ENCODE measurements at regions not wholly inside any gene's neighbourhood (a gene's known extent, or its start where the extent isn't known, plus 50 kb on each side); places are given as distances from the start of the nearest gene placed in this dataset.

DNA sequence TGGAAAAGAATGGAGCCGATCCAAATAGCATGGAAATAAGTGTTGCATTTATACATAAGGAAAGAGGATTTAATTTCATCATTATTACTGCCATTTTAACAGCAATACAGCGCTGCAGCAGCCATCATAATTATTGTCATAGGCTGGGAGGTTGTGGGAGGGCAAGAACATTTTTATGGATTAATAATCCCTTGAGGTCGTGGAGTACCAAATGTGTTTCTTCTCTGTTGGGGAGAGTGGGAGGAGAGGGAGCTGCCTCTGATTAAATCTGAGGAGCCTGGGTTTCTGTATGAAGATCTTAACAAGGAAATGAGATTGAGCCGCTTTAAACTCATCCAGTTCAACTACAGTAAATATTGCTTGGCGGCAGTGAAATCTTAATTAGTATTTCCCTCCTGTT is 805.9 kb downstream of the PCDH17 start:
- no peaks in the 10 kb centered on the region for H3K79me2 ChIP-seq (replicated peaks; ENCODE audit: insufficient read depth, low read length)
- TF ChIP-seq SMC3 (conservative IDR thresholded peaks at IDR 0.05; ENCODE audit: poor library complexity) (no peak), MXI1 (conservative IDR thresholded peaks at IDR 0.05; ENCODE audit: poor library complexity, severe bottlenecking) (no peak), POLR2AphosphoS5 (IDR thresholded peaks at IDR 0.05) (no peak), RAD21 (conservative IDR thresholded peaks at IDR 0.05) (no peak), EP300 (conservative IDR thresholded peaks at IDR 0.05; ENCODE audit: poor library complexity, severe bottlenecking) (no peak), TAF1 (IDR thresholded peaks at IDR 0.05; ENCODE audit: low read depth) (no peak)
- TF ChIP-seq, protein P1, sequence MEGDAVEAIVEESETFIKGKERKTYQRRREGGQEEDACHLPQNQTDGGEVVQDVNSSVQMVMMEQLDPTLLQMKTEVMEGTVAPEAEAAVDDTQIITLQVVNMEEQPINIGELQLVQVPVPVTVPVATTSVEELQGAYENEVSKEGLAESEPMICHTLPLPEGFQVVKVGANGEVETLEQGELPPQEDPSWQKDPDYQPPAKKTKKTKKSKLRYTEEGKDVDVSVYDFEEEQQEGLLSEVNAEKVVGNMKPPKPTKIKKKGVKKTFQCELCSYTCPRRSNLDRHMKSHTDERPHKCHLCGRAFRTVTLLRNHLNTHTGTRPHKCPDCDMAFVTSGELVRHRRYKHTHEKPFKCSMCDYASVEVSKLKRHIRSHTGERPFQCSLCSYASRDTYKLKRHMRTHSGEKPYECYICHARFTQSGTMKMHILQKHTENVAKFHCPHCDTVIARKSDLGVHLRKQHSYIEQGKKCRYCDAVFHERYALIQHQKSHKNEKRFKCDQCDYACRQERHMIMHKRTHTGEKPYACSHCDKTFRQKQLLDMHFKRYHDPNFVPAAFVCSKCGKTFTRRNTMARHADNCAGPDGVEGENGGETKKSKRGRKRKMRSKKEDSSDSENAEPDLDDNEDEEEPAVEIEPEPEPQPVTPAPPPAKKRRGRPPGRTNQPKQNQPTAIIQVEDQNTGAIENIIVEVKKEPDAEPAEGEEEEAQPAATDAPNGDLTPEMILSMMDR (IDR thresholded peaks at IDR 0.05; ENCODE audit: poor library complexity, severe bottlenecking) = no peak
- TF ChIP-seq, protein P2, sequence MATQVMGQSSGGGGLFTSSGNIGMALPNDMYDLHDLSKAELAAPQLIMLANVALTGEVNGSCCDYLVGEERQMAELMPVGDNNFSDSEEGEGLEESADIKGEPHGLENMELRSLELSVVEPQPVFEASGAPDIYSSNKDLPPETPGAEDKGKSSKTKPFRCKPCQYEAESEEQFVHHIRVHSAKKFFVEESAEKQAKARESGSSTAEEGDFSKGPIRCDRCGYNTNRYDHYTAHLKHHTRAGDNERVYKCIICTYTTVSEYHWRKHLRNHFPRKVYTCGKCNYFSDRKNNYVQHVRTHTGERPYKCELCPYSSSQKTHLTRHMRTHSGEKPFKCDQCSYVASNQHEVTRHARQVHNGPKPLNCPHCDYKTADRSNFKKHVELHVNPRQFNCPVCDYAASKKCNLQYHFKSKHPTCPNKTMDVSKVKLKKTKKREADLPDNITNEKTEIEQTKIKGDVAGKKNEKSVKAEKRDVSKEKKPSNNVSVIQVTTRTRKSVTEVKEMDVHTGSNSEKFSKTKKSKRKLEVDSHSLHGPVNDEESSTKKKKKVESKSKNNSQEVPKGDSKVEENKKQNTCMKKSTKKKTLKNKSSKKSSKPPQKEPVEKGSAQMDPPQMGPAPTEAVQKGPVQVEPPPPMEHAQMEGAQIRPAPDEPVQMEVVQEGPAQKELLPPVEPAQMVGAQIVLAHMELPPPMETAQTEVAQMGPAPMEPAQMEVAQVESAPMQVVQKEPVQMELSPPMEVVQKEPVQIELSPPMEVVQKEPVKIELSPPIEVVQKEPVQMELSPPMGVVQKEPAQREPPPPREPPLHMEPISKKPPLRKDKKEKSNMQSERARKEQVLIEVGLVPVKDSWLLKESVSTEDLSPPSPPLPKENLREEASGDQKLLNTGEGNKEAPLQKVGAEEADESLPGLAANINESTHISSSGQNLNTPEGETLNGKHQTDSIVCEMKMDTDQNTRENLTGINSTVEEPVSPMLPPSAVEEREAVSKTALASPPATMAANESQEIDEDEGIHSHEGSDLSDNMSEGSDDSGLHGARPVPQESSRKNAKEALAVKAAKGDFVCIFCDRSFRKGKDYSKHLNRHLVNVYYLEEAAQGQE (IDR thresholded peaks at IDR 0.05; ENCODE audit: borderline replicate concordance) = no peak
- no peaks in the 10 kb centered on the region for H3F3A ChIP-seq (ENCODE audit: insufficient read depth, low read length, poor library complexity, severe bottlenecking)

DNA sequence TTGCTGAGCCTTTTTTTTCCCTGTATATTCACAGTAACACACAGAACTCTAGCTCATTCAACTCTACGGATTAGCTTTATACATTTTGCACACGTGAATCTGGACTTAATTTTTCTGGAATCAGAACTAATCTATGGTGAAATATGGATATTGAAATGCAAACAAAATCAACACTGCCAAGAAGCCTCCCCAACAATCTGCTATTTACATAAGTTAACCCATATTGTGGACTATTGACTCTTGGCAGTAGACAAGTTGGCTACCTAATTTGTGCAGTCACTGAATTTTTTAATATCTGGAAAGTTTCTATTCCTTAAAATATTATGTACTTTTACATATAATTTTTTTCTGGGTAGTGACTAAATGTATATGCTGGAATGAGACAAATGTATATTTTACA is 815.4 kb downstream of the PCDH17 start:
- H3K9ac ChIP-seq (ENCODE audit: low read length) = no peak overlapping the region
- no peak overlapping the region for H2AFZ ChIP-seq (ENCODE audit: low read depth, low read length)
- no peaks in the 10 kb centered on the region for H3K79me2 ChIP-seq (replicated peaks; ENCODE audit: insufficient read depth, low read length)
- no peaks in the 10 kb centered on the region for H3F3A ChIP-seq (ENCODE audit: insufficient read depth, low read length, poor library complexity, severe bottlenecking)
- no peak for TF ChIP-seq POLR2AphosphoS5 (IDR thresholded peaks at IDR 0.05)
- TF ChIP-seq EZH2 (IDR thresholded peaks at IDR 0.05; ENCODE audit: borderline replicate concordance, insufficient read depth, low read length, poor library complexity, severe bottlenecking) = no peak
- TF ChIP-seq, protein P1 (IDR thresholded peaks at IDR 0.05; ENCODE audit: poor library complexity, severe bottlenecking) = no peak
- no peak for TF ChIP-seq SMC3 (conservative IDR thresholded peaks at IDR 0.05; ENCODE audit: poor library complexity)
- no peak for TF ChIP-seq RAD21 (conservative IDR thresholded peaks at IDR 0.05)
- TF ChIP-seq MXI1 (conservative IDR thresholded peaks at IDR 0.05; ENCODE audit: poor library complexity, severe bottlenecking) = no peak
- TF ChIP-seq, protein P2 (IDR thresholded peaks at IDR 0.05; ENCODE audit: borderline replicate concordance) = no peak
- TF ChIP-seq EP300 (conservative IDR thresholded peaks at IDR 0.05; ENCODE audit: poor library complexity, severe bottlenecking) = no peak
- no peak for TF ChIP-seq TAF1 (IDR thresholded peaks at IDR 0.05; ENCODE audit: low read depth)
- no peak overlapping the region for H3K27ac ChIP-seq (ENCODE audit: low read length)
- no peaks in the 10 kb centered on the region for H3K36me3 ChIP-seq (ENCODE audit: insufficient read depth, low read length)
- no peaks in the 10 kb centered on the region for H3K27me3 ChIP-seq (ENCODE audit: insufficient read depth, low read depth, low read length)
- no peaks in the 10 kb centered on the region for H3K9me2 ChIP-seq (ENCODE audit: insufficient read depth, low read length)
- H3K4me2 ChIP-seq (ENCODE audit: low read length) = no peak overlapping the region
- no peaks in the 10 kb centered on the region for H3K9me3 ChIP-seq (ENCODE audit: low read length)
- H3K4me3 ChIP-seq (ENCODE audit: low read length) = no peak overlapping the region
- H4K20me1 ChIP-seq (ENCODE audit: insufficient read depth) = no peaks in the 10 kb centered on the region

More for the DNA sequence above, 805.9 kb downstream of the PCDH17 start:
- Histone ChIP-seq H3K9me2 (ENCODE audit: insufficient read depth, low read length) (no peaks in the 10 kb centered on the region), H3K9ac (ENCODE audit: low read length) (no peak overlapping the region), H3K4me2 (ENCODE audit: low read length) (no peak overlapping the region), H3K27ac (ENCODE audit: low read length) (no peak overlapping the region), H3K4me3 (ENCODE audit: low read length) (no peak overlapping the region), H4K20me1 (ENCODE audit: insufficient read depth) (no peaks in the 10 kb centered on the region), H3K36me3 (ENCODE audit: insufficient read depth, low read length) (no peaks in the 10 kb centered on the region), H3K27me3 (ENCODE audit: insufficient read depth, low read depth, low read length) (no peaks in the 10 kb centered on the region), H2AFZ (ENCODE audit: low read depth, low read length) (no peak overlapping the region), H3K9me3 (ENCODE audit: low read length) (no peaks in the 10 kb centered on the region)
